ENCODE measurements at regions not wholly inside any gene's neighbourhood (a gene's known extent, or its start where the extent isn't known, plus 50 kb on each side); places are given as distances from the start of the nearest gene placed in this dataset.

DNA sequence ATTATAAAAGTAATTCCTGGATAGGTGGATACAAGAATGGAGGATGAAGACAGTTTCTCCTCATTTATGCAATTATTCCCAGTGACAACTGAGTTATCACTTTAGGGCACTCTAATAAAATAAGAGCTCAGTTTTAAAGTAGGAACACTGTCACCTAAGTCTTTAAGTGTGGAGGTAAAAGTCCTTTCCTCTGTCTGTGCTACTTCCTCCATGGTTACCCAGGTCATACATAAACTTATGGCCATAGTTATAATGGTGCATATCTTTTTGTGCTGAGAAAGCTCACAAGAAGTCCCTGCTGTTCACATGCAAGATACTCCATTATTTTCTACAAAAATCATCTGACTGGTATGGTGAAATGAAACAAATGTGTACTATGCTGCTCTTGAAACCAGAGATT, 1093.6 kb downstream of the IGSF11 start:
- Histone ChIP-seq H3K9me2 (no peaks in the 10 kb centered on the region), H3K36me3 (replicated peaks in 1 of 2; ENCODE audit: control insufficient read depth in 1 of 2, insufficient read depth in 2 of 2, low read length in 1 of 2) (no peaks in the 10 kb centered on the region), H3K4me3 (ENCODE audit: low read depth in 2 of 2, low read length in 1 of 2) (no peak overlapping the region), H3K79me2 (ENCODE audit: insufficient read depth) (no peaks in the 10 kb centered on the region), H3K27me3 (ENCODE audit: insufficient read depth) (no peaks in the 10 kb centered on the region), H3K27ac (ENCODE audit: low read depth in 2 of 2, low read length in 1 of 2) (no peak overlapping the region), H3K4me2 (no peak overlapping the region), H3K9ac (no peak overlapping the region), H2AFZ (ENCODE audit: low read depth) (no peak overlapping the region), H4K20me1 (ENCODE audit: insufficient read depth) (no peaks in the 10 kb centered on the region), H3F3A (replicated peaks; ENCODE audit: insufficient read depth) (no peaks in the 10 kb centered on the region), H3K4me1 (ENCODE audit: control insufficient read depth in 1 of 2, insufficient read depth in 2 of 2, low read depth in 1 of 2, low read length in 1 of 2) (no peaks in the 10 kb centered on the region), H3K9me3 (no peaks in the 10 kb centered on the region)
- ChIA-PET CTCF (interaction anchor here (0.9 to 1.2 kb wide), 2 partner anchors 9 to 19 kb away, joined by 3 read pairs; no protein-coding TSS in a partner anchor), POLR2A (no interaction called here)
- no peak for DNase-seq
- TF ChIP-seq, protein P1, sequence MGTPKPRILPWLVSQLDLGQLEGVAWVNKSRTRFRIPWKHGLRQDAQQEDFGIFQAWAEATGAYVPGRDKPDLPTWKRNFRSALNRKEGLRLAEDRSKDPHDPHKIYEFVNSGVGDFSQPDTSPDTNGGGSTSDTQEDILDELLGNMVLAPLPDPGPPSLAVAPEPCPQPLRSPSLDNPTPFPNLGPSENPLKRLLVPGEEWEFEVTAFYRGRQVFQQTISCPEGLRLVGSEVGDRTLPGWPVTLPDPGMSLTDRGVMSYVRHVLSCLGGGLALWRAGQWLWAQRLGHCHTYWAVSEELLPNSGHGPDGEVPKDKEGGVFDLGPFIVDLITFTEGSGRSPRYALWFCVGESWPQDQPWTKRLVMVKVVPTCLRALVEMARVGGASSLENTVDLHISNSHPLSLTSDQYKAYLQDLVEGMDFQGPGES (IDR thresholded peaks at IDR 0.05; ENCODE audit: low read depth, low read length): no peak
- no peak for TF ChIP-seq EZH2phosphoT487 (IDR thresholded peaks at IDR 0.05; ENCODE audit: borderline replicate concordance, low read depth)
- no peak for TF ChIP-seq RAD21 (IDR thresholded peaks at IDR 0.05; ENCODE audit: low read length)
- TF ChIP-seq TCF12 (IDR thresholded peaks at IDR 0.05): no peak
- TF ChIP-seq, protein P2, sequence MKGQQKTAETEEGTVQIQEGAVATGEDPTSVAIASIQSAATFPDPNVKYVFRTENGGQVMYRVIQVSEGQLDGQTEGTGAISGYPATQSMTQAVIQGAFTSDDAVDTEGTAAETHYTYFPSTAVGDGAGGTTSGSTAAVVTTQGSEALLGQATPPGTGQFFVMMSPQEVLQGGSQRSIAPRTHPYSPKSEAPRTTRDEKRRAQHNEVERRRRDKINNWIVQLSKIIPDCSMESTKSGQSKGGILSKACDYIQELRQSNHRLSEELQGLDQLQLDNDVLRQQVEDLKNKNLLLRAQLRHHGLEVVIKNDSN (IDR thresholded peaks at IDR 0.05; ENCODE audit: borderline replicate concordance, low read depth): no peak
- no peak for TF ChIP-seq NFIC (IDR thresholded peaks at IDR 0.05; ENCODE audit: borderline replicate concordance)
- TF ChIP-seq FOSL2 (IDR thresholded peaks at IDR 0.05; ENCODE audit: borderline replicate concordance, low read depth): no peak
- TF ChIP-seq, protein P3, sequence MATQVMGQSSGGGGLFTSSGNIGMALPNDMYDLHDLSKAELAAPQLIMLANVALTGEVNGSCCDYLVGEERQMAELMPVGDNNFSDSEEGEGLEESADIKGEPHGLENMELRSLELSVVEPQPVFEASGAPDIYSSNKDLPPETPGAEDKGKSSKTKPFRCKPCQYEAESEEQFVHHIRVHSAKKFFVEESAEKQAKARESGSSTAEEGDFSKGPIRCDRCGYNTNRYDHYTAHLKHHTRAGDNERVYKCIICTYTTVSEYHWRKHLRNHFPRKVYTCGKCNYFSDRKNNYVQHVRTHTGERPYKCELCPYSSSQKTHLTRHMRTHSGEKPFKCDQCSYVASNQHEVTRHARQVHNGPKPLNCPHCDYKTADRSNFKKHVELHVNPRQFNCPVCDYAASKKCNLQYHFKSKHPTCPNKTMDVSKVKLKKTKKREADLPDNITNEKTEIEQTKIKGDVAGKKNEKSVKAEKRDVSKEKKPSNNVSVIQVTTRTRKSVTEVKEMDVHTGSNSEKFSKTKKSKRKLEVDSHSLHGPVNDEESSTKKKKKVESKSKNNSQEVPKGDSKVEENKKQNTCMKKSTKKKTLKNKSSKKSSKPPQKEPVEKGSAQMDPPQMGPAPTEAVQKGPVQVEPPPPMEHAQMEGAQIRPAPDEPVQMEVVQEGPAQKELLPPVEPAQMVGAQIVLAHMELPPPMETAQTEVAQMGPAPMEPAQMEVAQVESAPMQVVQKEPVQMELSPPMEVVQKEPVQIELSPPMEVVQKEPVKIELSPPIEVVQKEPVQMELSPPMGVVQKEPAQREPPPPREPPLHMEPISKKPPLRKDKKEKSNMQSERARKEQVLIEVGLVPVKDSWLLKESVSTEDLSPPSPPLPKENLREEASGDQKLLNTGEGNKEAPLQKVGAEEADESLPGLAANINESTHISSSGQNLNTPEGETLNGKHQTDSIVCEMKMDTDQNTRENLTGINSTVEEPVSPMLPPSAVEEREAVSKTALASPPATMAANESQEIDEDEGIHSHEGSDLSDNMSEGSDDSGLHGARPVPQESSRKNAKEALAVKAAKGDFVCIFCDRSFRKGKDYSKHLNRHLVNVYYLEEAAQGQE (IDR thresholded peaks at IDR 0.05; ENCODE audit: low read depth, low read length): no peak
- TF ChIP-seq, protein P4, sequence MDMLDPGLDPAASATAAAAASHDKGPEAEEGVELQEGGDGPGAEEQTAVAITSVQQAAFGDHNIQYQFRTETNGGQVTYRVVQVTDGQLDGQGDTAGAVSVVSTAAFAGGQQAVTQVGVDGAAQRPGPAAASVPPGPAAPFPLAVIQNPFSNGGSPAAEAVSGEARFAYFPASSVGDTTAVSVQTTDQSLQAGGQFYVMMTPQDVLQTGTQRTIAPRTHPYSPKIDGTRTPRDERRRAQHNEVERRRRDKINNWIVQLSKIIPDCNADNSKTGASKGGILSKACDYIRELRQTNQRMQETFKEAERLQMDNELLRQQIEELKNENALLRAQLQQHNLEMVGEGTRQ (IDR thresholded peaks at IDR 0.05; ENCODE audit: borderline replicate concordance, low read depth, low read length): no peak
- TF ChIP-seq NRF1 (IDR thresholded peaks at IDR 0.05; ENCODE audit: low read depth, low read length): no peak
- TF ChIP-seq, protein P5, sequence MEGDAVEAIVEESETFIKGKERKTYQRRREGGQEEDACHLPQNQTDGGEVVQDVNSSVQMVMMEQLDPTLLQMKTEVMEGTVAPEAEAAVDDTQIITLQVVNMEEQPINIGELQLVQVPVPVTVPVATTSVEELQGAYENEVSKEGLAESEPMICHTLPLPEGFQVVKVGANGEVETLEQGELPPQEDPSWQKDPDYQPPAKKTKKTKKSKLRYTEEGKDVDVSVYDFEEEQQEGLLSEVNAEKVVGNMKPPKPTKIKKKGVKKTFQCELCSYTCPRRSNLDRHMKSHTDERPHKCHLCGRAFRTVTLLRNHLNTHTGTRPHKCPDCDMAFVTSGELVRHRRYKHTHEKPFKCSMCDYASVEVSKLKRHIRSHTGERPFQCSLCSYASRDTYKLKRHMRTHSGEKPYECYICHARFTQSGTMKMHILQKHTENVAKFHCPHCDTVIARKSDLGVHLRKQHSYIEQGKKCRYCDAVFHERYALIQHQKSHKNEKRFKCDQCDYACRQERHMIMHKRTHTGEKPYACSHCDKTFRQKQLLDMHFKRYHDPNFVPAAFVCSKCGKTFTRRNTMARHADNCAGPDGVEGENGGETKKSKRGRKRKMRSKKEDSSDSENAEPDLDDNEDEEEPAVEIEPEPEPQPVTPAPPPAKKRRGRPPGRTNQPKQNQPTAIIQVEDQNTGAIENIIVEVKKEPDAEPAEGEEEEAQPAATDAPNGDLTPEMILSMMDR (IDR thresholded peaks at IDR 0.05): no peak
- TF ChIP-seq EP300 (IDR thresholded peaks at IDR 0.05; ENCODE audit: borderline replicate concordance in 1 of 2, low read depth in 1 of 2, low read length in 1 of 2): no peak
- no peak for TF ChIP-seq TAF1 (IDR thresholded peaks at IDR 0.05; ENCODE audit: borderline replicate concordance, low read depth, low read length)
